Natural killer cell (primary cell): ENCODE measurements at regions not wholly inside any gene's neighbourhood (a gene's known extent, or its start where the extent isn't known, plus 50 kb on each side); places are given as distances from the start of the nearest gene placed in this dataset.

ENCODE experiments used
- ATAC-seq, 3 donors: fragments of 150-1000 bp in 2 of 3; fragments of 200-7000 bp in 1 of 3; cut with Tn5 transposase; 1 replicate in 1 of 3; 2 replicates in 2 of 3; pipeline ENCODE4 v1.10.0; 2021; ENCODE audit warnings: mild to moderate bottlenecking in 2 of 3, moderate library complexity in 2 of 3
- DNase-seq, 2 donors: peaks; one replicate each; pipeline versions ENCODE4 v3.0.0 to v3.0.0-alpha.2; 2013 to 2021; ENCODE audit warnings: mixed read lengths in 1 of 2
- H3K27ac ChIP-seq: one replicate; pipeline ENCODE4 v1.5.1; 2013; ENCODE audit warnings: mild to moderate bottlenecking, low read length
- H3K27me3 ChIP-seq: one replicate; pipeline ENCODE4 v1.6.1; 2013; ENCODE audit warnings: low read length; ENCODE audit not compliant: control insufficient read depth, insufficient read depth
- H3K36me3 ChIP-seq: one replicate; pipeline ENCODE4 v1.6.1; 2013; ENCODE audit warnings: low read length; ENCODE audit not compliant: control insufficient read depth, insufficient read depth
- H3K4me1 ChIP-seq: one replicate; pipeline ENCODE4 v1.6.1; 2013; ENCODE audit warnings: low read length; ENCODE audit not compliant: control insufficient read depth, insufficient read depth
- H3K4me3 ChIP-seq: one replicate; pipeline ENCODE4 v1.5.1; 2013; ENCODE audit warnings: low read length
- H3K9me3 ChIP-seq: one replicate; pipeline ENCODE4 v1.6.1; 2013; ENCODE audit warnings: low read length; ENCODE audit not compliant: control insufficient read depth, insufficient read depth
- H3K27ac Mint-ChIP-seq, 2 donors: one replicate each; pipeline ENCODE4 v1.8.0; 2022; ENCODE audit warnings: mild to moderate bottlenecking in 2 of 2, mixed read lengths in 2 of 2, moderate library complexity in 1 of 2
- H3K27me3 Mint-ChIP-seq, 2 donors: one replicate each; pipeline ENCODE4 v1.8.0; 2022; ENCODE audit warnings: low read depth in 2 of 2, mixed read lengths in 2 of 2
- H3K36me3 Mint-ChIP-seq: one replicate; pipeline ENCODE4 v1.8.0; 2022; ENCODE audit warnings: mixed read lengths
- H3K4me1 Mint-ChIP-seq, 2 donors: one replicate each; pipeline ENCODE4 v1.8.0; 2022; ENCODE audit warnings: mixed read lengths in 2 of 2
- H3K4me3 Mint-ChIP-seq: one replicate; pipeline ENCODE4 v1.8.0; 2022; ENCODE audit warnings: mild to moderate bottlenecking, moderate library complexity, mixed read lengths
- H3K9me3 Mint-ChIP-seq, 2 donors: one replicate each; pipeline ENCODE4 v1.8.0; 2022; ENCODE audit warnings: mixed read lengths in 2 of 2
- WGBS: methylation state at CpG from one replicate; pipeline ENCODE4 v1.1.7; 2013; ENCODE audit warnings: missing lambda C conversion rate; ENCODE audit not compliant: insufficient coverage; 5-methylcytosine and 5-hydroxymethylcytosine counted together
- intact Hi-C: fragments of 100-400 bp; cut with micrococcal nuclease; formaldehyde crosslinking; loops from one replicate; pipeline ENCODE4 v1.14.2; 2022
- TF ChIP-seq, protein P1 (sequence below): fragments of 200-600 bp; IDR thresholded peaks from one replicate; pipeline ENCODE4 v1.8.0; 2022; ENCODE audit warnings: antibody characterized with exemption

- Histone ChIP-seq H3K4me3 (no peak overlapping the region), H3K27ac (no peak overlapping the region), H3K27me3 (no peaks in the 10 kb centered on the region), H3K4me1 (no peaks in the 10 kb centered on the region), H3K9me3 (no peaks in the 10 kb centered on the region), H3K36me3 (no peaks in the 10 kb centered on the region)
- Mint-ChIP-seq H3K36me3 (no peaks in the 10 kb centered on the region), H3K4me3 (no peak overlapping the region), H3K9me3 (no peaks in the 10 kb centered on the region), H3K27ac (no peak overlapping the region), H3K4me1 (no peaks in the 10 kb centered on the region), H3K27me3 (peaks cover 9 to 13% of the 10 kb centered on the region in 2 donors)
- TF ChIP-seq, protein P1, sequence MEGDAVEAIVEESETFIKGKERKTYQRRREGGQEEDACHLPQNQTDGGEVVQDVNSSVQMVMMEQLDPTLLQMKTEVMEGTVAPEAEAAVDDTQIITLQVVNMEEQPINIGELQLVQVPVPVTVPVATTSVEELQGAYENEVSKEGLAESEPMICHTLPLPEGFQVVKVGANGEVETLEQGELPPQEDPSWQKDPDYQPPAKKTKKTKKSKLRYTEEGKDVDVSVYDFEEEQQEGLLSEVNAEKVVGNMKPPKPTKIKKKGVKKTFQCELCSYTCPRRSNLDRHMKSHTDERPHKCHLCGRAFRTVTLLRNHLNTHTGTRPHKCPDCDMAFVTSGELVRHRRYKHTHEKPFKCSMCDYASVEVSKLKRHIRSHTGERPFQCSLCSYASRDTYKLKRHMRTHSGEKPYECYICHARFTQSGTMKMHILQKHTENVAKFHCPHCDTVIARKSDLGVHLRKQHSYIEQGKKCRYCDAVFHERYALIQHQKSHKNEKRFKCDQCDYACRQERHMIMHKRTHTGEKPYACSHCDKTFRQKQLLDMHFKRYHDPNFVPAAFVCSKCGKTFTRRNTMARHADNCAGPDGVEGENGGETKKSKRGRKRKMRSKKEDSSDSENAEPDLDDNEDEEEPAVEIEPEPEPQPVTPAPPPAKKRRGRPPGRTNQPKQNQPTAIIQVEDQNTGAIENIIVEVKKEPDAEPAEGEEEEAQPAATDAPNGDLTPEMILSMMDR = no peak
- intact Hi-C loops = loop anchor here (10.0 kb wide), 1 partner anchor 336 kb away; no protein-coding TSS in a partner anchor
- no peak for DNase-seq
- 98% methylated on average over 4 of the region's 4 CpGs for WGBS
- ATAC-seq = no peak
These were observed 298.0 kb upstream of the TNRC6C start for GRCh38 chr17:77660524-77660923.

DNA sequence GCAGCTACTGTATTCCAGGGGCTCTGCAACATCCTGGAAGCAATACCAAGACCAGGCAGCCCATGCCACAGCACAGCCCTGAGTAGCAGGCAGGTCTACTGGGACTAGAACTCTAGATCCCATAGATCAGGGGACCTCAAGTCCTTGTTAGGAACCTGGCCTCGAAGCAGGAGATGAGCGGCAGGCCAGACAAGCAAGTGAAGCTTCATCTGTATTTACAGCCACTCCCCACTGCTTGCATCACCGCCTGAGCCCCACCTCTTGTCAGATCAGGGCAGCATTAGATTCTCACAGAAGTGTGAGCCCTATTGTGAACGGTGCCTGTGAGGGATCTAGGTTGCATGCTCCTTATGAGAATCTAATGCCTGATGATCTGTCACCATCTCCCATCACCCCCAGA, 295.7 kb upstream of the TNRC6C start:
- Histone ChIP-seq H3K9me3 (no peaks in the 10 kb centered on the region), H3K36me3 (no peaks in the 10 kb centered on the region), H3K4me3 (no peak overlapping the region), H3K27me3 (no peaks in the 10 kb centered on the region), H3K4me1 (peaks cover 15% of the 10 kb centered on the region), H3K27ac (no peak overlapping the region)
- intact Hi-C loops = loop anchor here (10.0 kb wide), 1 partner anchor 338 kb away; no protein-coding TSS in a partner anchor
- peaks cover 18 to 20% of the 10 kb centered on the region in 2 donors for H3K4me1 Mint-ChIP-seq
- no peak for DNase-seq
- ATAC-seq = no peak
- H3K36me3 Mint-ChIP-seq = no peaks in the 10 kb centered on the region
- TF ChIP-seq, protein P1 = no peak
- no peak overlapping the region for H3K27ac Mint-ChIP-seq
- peaks cover 9 to 12% of the 10 kb centered on the region in 2 donors for H3K27me3 Mint-ChIP-seq
- H3K9me3 Mint-ChIP-seq = no peaks in the 10 kb centered on the region
- no peak overlapping the region for H3K4me3 Mint-ChIP-seq
- 91% methylated on average over 4 of the region's 4 CpGs for WGBS

GRCh38 chr17:77664097-77664729, 294.3 kb upstream of the TNRC6C start:
- ATAC-seq (no peak), DNase-seq (no peak)
- H3K4me1 Mint-ChIP-seq = peaks cover 29 to 31% of the 10 kb centered on the region in 2 donors
- TF ChIP-seq, protein P1 = no peak
- H3K9me3 Mint-ChIP-seq = peaks cover 0 to 2% of the 10 kb centered on the region in 2 donors
- H3K27ac Mint-ChIP-seq = no peak overlapping the region
- H3K27me3 ChIP-seq = no peaks in the 10 kb centered on the region
- no peaks in the 10 kb centered on the region for H3K36me3 ChIP-seq
- intact Hi-C loops = loop anchor here (10.0 kb wide), 1 partner anchor 339 kb away; no protein-coding TSS in a partner anchor
- H3K4me1 ChIP-seq = peaks cover 18% of the 10 kb centered on the region
- no peak overlapping the region for H3K27ac ChIP-seq
- no peak overlapping the region for H3K4me3 ChIP-seq
- H3K4me3 Mint-ChIP-seq = peak overlapping the region; percentile 28
- H3K36me3 Mint-ChIP-seq = peaks cover 9% of the 10 kb centered on the region
- 93% methylated on average over 13 of the region's 13 CpGs for WGBS
- peaks cover 0 to 3% of the 10 kb centered on the region in 2 donors for H3K27me3 Mint-ChIP-seq
- H3K9me3 ChIP-seq = no peaks in the 10 kb centered on the region

DNA sequence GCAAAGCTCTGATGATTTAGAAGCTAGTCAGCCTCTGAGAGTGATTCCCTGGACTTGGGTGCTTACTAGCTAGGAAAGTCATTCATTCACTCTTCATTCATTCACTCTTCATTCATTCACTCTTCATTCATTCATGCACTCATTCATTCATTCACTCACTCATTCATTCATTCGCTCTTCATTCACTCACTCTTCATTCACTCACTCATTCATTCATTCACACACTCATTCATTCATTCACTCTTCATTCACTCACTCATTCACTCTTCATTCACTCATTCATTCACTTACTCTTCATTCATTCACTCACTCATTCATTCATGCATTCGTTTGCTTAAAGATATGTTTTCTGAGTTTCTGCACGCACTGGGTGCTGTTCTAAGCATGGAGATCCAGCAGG, 292.7 kb upstream of the TNRC6C start:
- Mint-ChIP-seq H3K27ac (peak overlapping the region; percentile 93 to 95), H3K9me3 (peaks cover 0 to 2% of the 10 kb centered on the region in 2 donors), H3K4me1 (peaks cover 34 to 35% of the 10 kb centered on the region in 2 donors), H3K36me3 (peaks cover 9% of the 10 kb centered on the region), H3K27me3 (no peaks in the 10 kb centered on the region), H3K4me3 (peak overlapping the region; percentile 97)
- ATAC-seq (no peak), DNase-seq (no peak)
- H3K4me1 ChIP-seq = peaks cover 18% of the 10 kb centered on the region
- H3K27ac ChIP-seq = no peak overlapping the region
- TF ChIP-seq, protein P1 = no peak
- H3K27me3 ChIP-seq = no peaks in the 10 kb centered on the region
- H3K9me3 ChIP-seq = no peaks in the 10 kb centered on the region
- H3K4me3 ChIP-seq = no peak overlapping the region
- WGBS = 94% methylated on average over 3 of the region's 3 CpGs
- H3K36me3 ChIP-seq = no peaks in the 10 kb centered on the region
- intact Hi-C loops = loop anchor here (10.0 kb wide), 1 partner anchor 341 kb away; no protein-coding TSS in a partner anchor
